BJ (cell line): ENCODE measurements at regions not wholly inside any gene's neighbourhood (a gene's known extent, or its start where the extent isn't known, plus 50 kb on each side); places are given as distances from the start of the nearest gene placed in this dataset.

Experiments used
- CTCF ChIA-PET: fragments of 350-600 bp; formaldehyde crosslinking; extraction: SDS; loops from one replicate; lab custom pipeline; 2021; ENCODE audit warnings: antibody characterized with exemption, inconsistent platforms; lab: Yijun Ruan, JAX
- POLR2A ChIA-PET: fragments of 300-600 bp; sonication (Branson Sonifier 250); formaldehyde crosslinking; extraction: SDS; loops from one replicate; lab custom pipeline; 2021; ENCODE audit warnings: antibody characterized with exemption; lab: Charles Lee
- DNase-seq: peaks from one replicate; pipeline ENCODE4 v3.0.0-alpha.2; 2011; ENCODE audit warnings: low read depth
- H3K27me3 ChIP-seq: 2 replicates; pipeline ENCODE4 v1.6.0; 2011; ENCODE audit warnings: low read length; ENCODE audit not compliant: control insufficient read depth, insufficient read depth
- H3K36me3 ChIP-seq: 2 replicates; pipeline ENCODE4 v1.5.1; 2011; ENCODE audit warnings: low read length; ENCODE audit not compliant: control insufficient read depth, insufficient read depth
- H3K4me3 ChIP-seq: 2 replicates; pipeline ENCODE4 v1.5.1; 2011; ENCODE audit warnings: low read depth, mild to moderate bottlenecking, control low read depth, low read length
- TF ChIP-seq, protein P1 (sequence below): IDR thresholded peaks from 2 replicates; pipeline ENCODE4 v1.5.1; 2011; ENCODE audit warnings: low read depth, mild to moderate bottlenecking, control low read depth, inconsistent platforms, low read length, moderate library complexity; ENCODE audit not compliant: insufficient read depth

DNA sequence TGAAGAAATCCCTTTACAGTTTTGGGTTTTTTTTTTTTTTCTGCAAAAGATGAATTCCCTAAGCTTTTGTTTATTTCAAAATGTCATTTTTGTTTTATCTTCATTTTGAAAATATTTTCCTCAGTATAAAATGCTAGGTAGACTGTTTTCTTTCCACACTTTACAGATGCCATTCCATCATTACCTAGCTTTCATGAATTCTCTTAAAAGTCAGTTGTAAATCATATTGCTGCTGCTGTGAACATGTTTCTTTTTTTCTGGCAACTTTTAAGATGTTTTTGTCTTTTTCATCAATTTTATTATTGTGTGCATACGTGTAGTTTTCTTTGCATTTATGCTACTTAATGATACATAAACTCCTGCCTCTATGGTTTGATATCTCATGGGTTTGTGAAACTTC, 168.3 kb downstream of the FAXC start:
- TF ChIP-seq, protein P1, sequence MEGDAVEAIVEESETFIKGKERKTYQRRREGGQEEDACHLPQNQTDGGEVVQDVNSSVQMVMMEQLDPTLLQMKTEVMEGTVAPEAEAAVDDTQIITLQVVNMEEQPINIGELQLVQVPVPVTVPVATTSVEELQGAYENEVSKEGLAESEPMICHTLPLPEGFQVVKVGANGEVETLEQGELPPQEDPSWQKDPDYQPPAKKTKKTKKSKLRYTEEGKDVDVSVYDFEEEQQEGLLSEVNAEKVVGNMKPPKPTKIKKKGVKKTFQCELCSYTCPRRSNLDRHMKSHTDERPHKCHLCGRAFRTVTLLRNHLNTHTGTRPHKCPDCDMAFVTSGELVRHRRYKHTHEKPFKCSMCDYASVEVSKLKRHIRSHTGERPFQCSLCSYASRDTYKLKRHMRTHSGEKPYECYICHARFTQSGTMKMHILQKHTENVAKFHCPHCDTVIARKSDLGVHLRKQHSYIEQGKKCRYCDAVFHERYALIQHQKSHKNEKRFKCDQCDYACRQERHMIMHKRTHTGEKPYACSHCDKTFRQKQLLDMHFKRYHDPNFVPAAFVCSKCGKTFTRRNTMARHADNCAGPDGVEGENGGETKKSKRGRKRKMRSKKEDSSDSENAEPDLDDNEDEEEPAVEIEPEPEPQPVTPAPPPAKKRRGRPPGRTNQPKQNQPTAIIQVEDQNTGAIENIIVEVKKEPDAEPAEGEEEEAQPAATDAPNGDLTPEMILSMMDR = no peak

DNA sequence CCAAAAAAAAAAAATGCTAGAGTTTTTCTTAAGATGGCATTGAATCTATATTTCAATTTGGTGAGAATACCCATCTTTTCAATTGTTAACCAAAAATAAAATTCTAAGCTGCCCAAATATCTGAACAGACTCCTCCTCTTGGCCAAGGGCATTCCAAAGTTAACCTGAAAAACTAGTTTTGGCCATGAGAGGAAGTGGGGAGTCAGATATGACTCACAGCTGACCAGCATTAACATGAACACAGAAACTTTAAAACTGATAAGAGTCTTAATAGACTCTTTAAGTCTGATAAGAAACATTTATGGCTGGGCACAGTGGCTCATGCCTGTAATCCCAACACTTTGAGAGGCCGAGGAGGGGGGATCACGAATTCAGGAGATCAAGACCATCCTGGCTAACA, 171.3 kb downstream of the FAXC start:
- ChIA-PET CTCF (no interaction called here), POLR2A (no interaction called here)
- no peak for DNase-seq
- H3K36me3 ChIP-seq = no peaks in the 10 kb centered on the region
- no peak overlapping the region for H3K4me3 ChIP-seq
- TF ChIP-seq, protein P1 = no peak
- H3K27me3 ChIP-seq = no peaks in the 10 kb centered on the region

More for the DNA sequence above, 168.3 kb downstream of the FAXC start:
- no peaks in the 10 kb centered on the region for H3K36me3 ChIP-seq
- no peak overlapping the region for H3K4me3 ChIP-seq
- CTCF ChIA-PET = no interaction called here
- DNase-seq = no peak
- no peaks in the 10 kb centered on the region for H3K27me3 ChIP-seq
- POLR2A ChIA-PET = no interaction called here

DNA sequence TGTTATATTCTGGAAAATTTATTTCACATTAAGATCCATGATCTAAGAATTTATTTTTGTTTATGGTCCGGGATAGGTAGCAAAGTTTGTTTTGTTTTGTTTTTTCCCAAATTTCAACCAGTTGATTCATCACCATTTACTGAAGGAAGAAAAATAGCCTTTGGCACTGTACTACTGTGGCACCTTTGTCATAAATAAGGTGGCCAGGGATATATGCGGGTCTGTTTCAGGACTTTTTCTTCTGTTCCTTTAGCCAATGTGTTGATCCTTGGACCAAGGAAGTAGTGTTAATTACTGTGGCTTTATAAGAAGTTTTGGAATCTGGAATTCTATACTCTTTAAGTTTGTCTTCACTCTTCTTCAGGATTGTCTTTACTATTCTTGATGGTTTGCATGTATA, 171.7 kb downstream of the FAXC start:
- no peaks in the 10 kb centered on the region for H3K36me3 ChIP-seq
- DNase-seq = no peak
- POLR2A ChIA-PET = no interaction called here
- H3K27me3 ChIP-seq = no peaks in the 10 kb centered on the region
- CTCF ChIA-PET = no interaction called here
- no peak overlapping the region for H3K4me3 ChIP-seq
- TF ChIP-seq, protein P1 = no peak

DNA sequence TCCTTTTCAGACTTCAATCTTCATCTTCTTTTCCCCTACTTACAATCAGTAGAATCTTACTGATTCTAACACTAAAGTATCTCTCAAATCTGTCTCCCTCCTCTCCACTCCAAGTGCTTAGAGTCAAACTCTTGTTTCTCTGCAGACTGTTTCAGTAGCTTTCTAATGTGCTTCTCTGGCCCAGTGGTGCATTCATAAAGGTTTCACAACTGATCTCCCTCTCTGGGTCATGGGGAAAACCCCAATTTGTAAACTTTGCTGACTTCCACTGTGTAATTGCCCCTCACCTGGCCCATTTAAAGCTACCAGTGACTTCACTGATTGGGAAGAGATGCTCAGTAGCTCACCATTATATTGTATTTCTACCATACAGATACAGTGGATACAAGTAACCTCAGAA, 183.6 kb downstream of the FAXC start:
- Histone ChIP-seq H3K27me3 (no peaks in the 10 kb centered on the region), H3K4me3 (no peak overlapping the region), H3K36me3 (no peaks in the 10 kb centered on the region)
- TF ChIP-seq, protein P1 = no peak
- ChIA-PET CTCF (interaction anchor here (1.4 kb wide), 1 partner anchor 10 kb away, joined by 3 read pairs; no protein-coding TSS in a partner anchor), POLR2A (no interaction called here)
- DNase-seq = no peak

DNA sequence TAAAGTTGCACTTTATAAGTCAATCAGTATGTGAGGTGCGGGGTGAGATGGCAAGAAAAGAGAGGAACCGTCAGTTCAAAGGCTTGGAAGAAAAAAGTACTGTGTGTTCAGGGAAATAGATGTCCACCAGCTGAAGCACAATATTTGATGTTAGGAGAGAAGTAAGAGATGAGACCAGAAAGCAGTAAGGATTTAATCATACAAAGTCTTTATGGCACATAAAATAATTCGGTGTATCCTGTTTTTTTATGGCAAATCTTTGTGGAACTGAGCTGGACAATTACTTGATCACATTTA, 197.2 kb downstream of the FAXC start:
- TF ChIP-seq, protein P1 = no peak
- Histone ChIP-seq H3K4me3 (no peak overlapping the region), H3K27me3 (no peaks in the 10 kb centered on the region), H3K36me3 (no peaks in the 10 kb centered on the region)
- POLR2A ChIA-PET = no interaction called here
- DNase-seq = no peak
- CTCF ChIA-PET = interaction anchor here (0.6 to 0.7 kb wide), 2 partner anchors 12 to 38 kb away, joined by 3 read pairs; no protein-coding TSS in a partner anchor
